K562 (cell line): ENCODE measurements at regions not wholly inside any gene's neighbourhood (a gene's known extent, or its start where the extent isn't known, plus 50 kb on each side); places are given as distances from the start of the nearest gene placed in this dataset.
A peak's percentile ranks its signal among the peaks of the same experiment; 100 is the strongest.

ENCODE experiments used
- FOXK2 ChIP-seq, 2 experiments: fragments of 450-650 bp; IDR thresholded peaks in 1 of 2; conservative IDR thresholded peaks in 1 of 2; 2 replicates each; pipeline ENCODE4 v1.6.1; 2016; ENCODE audit warnings: low read depth in 2 of 2, mild to moderate bottlenecking in 1 of 2
- HNRNPK ChIP-seq: fragments of 200-400 bp; formaldehyde crosslinking; IDR thresholded peaks from one replicate; pipeline ENCODE4 v1.6.1; 2018; ENCODE audit warnings: mild to moderate bottlenecking, low read depth, low read length; ENCODE audit not compliant: poor library complexity, severe bottlenecking
- KDM4B ChIP-seq, 2 experiments: fragments of 450-650 bp in 1 of 2; sonication (generic) in 1 of 2; IDR thresholded peaks; 2 replicates each; pipeline ENCODE4 v1.6.1; 2016 to 2017; ENCODE audit warnings: borderline replicate concordance in 2 of 2, antibody characterized with exemption in 1 of 2, low read depth in 1 of 2, mild to moderate bottlenecking in 1 of 2
- KLF6 ChIP-seq: fragments of 250-450 bp; sonication (Bioruptor Pico); IDR thresholded peaks from 2 replicates; pipeline ENCODE4 v1.4.0; 2020; ENCODE audit warnings: mild to moderate bottlenecking, moderate library complexity, borderline replicate concordance
- MYNN ChIP-seq, 2 experiments: sonication (generic); formaldehyde crosslinking in 1 of 2; IDR thresholded peaks; 2 replicates each; pipeline versions ENCODE4 v1.5.0 to v1.6.1; 2016 to 2020; ENCODE audit warnings: antibody characterized with exemption in 1 of 2, missing genetic modification reagents in 1 of 2
- NR0B1 ChIP-seq: fragments of 450-650 bp; IDR thresholded peaks from one replicate; pipeline ENCODE4 v1.6.1; 2018; ENCODE audit warnings: mild to moderate bottlenecking, moderate library complexity; ENCODE audit not compliant: partially characterized antibody
- REST ChIP-seq, 2 experiments: fragments of 450-650 bp; formaldehyde crosslinking in 1 of 2; IDR thresholded peaks; 2 replicates each; pipeline versions ENCODE4 v1.4.0 to v1.6.1; 2014 to 2020; ENCODE audit warnings: mild to moderate bottlenecking in 2 of 2, borderline replicate concordance in 1 of 2, low read depth in 1 of 2
- SMARCA4 ChIP-seq: fragments of 450-650 bp; IDR thresholded peaks from 2 replicates; pipeline ENCODE4 v1.6.1; 2016
- ZNF280A ChIP-seq: fragments of 450-650 bp; IDR thresholded peaks from 2 replicates; pipeline ENCODE4 v1.6.1; 2018; ENCODE audit warnings: mild to moderate bottlenecking, low read depth; ENCODE audit not compliant: partially characterized antibody
- ZNF57 ChIP-seq: fragments of 450-650 bp; formaldehyde crosslinking; IDR thresholded peaks from 2 replicates; pipeline ENCODE4 v1.4.0; 2020; ENCODE audit warnings: mild to moderate bottlenecking, moderate library complexity
- ZNF785 ChIP-seq: fragments of 250-450 bp; sonication (Bioruptor Pico); IDR thresholded peaks from 2 replicates; pipeline ENCODE4 v1.4.0; 2020; ENCODE audit warnings: mild to moderate bottlenecking
- TF ChIP-seq, protein P1 (sequence below): sonication (generic); formaldehyde crosslinking; IDR thresholded peaks from 2 replicates; pipeline ENCODE4 v1.9.0; 2022; ENCODE audit warnings: mild to moderate bottlenecking, missing genetic modification reagents

- 0 out of 2 replicates have a peak, but pooled peaks have one; percentile 25 for TF ChIP-seq MYNN (IDR thresholded peaks at IDR 0.05)
- no peak for TF ChIP-seq MYNN (CRISPR knock-in tag; IDR thresholded peaks at IDR 0.05)
- no peak for TF ChIP-seq FOXK2 (conservative IDR thresholded peaks at IDR 0.05 in 1 of 2, IDR thresholded peaks at IDR 0.05 in 1 of 2; ENCODE audit: low read depth in 2 of 2)
- TF ChIP-seq, protein P1, sequence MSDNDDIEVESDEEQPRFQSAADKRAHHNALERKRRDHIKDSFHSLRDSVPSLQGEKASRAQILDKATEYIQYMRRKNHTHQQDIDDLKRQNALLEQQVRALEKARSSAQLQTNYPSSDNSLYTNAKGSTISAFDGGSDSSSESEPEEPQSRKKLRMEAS = peak; percentile 73
- TF ChIP-seq ZNF57 (CRISPR knock-in tag) = no peak
- TF ChIP-seq KLF6 (CRISPR knock-in tag) = no peak
- no peak for TF ChIP-seq ZNF785 (CRISPR knock-in tag)
- TF ChIP-seq HNRNPK = no peak
- peak; percentile 38; the same call in 1 of the 2 replicates for TF ChIP-seq SMARCA4
- TF ChIP-seq KDM4B (IDR thresholded peaks at IDR 0.05; ENCODE audit: borderline replicate concordance in 2 of 2, low read depth in 1 of 2) = 0 out of 4 replicates have a peak, but pooled peaks of 1 of the 2 experiments have one; percentile 35
- TF ChIP-seq ZNF280A = no peak
- TF ChIP-seq REST (IDR thresholded peaks at IDR 0.05; ENCODE audit: borderline replicate concordance) = peak; percentile 50
- TF ChIP-seq REST (CRISPR knock-in tag; IDR thresholded peaks at IDR 0.05; ENCODE audit: low read depth) = no peak
- no peak for TF ChIP-seq NR0B1
Observed at GRCh38 chr16:85557083-85557970, 55.8 kb upstream of the GSE1 start (continued).
